ENCODE measurements at regions not wholly inside any gene's neighbourhood (a gene's known extent, or its start where the extent isn't known, plus 50 kb on each side); places are given as distances from the start of the nearest gene placed in this dataset.

- no peak overlapping the region for H3K4me3 ChIP-seq (ENCODE audit: low read length)
- TF ChIP-seq, protein P1, sequence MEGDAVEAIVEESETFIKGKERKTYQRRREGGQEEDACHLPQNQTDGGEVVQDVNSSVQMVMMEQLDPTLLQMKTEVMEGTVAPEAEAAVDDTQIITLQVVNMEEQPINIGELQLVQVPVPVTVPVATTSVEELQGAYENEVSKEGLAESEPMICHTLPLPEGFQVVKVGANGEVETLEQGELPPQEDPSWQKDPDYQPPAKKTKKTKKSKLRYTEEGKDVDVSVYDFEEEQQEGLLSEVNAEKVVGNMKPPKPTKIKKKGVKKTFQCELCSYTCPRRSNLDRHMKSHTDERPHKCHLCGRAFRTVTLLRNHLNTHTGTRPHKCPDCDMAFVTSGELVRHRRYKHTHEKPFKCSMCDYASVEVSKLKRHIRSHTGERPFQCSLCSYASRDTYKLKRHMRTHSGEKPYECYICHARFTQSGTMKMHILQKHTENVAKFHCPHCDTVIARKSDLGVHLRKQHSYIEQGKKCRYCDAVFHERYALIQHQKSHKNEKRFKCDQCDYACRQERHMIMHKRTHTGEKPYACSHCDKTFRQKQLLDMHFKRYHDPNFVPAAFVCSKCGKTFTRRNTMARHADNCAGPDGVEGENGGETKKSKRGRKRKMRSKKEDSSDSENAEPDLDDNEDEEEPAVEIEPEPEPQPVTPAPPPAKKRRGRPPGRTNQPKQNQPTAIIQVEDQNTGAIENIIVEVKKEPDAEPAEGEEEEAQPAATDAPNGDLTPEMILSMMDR (conservative IDR thresholded peaks at IDR 0.05; ENCODE audit: low read length): no peak
- no peak for DNase-seq (ENCODE audit: low read depth)
Observed at GRCh38 chr2:67079729-67080128, 317.4 kb upstream of the ETAA1 start.

- DNase-seq (ENCODE audit: low read depth): no peak
- TF ChIP-seq, protein P1 (conservative IDR thresholded peaks at IDR 0.05; ENCODE audit: low read length): no peak
- no peak overlapping the region for H3K4me3 ChIP-seq (ENCODE audit: low read length)
Observed at GRCh38 chr2:67082813-67083212, 314.3 kb upstream of the ETAA1 start.

DNA sequence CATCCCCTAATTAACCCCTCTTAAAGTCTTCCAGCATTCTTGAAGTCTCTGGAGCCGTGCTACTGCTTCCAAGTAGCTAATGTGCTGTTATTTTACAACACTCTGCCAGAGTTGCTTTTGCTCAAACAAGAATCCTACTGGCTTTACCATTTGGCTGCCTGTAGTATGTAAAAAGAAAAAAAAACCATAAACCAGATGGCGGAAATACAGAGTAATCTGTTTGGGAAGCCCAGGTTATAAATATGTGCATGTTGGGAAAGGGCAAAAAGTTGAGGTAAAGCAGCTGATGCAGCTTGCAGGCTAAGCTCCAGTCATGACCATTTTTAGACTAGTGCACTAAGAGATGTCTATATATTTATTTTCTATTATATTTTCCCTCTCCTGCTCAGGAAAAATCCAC lies 313.2 kb upstream of the ETAA1 start:
- TF ChIP-seq, protein P1 (conservative IDR thresholded peaks at IDR 0.05; ENCODE audit: low read length): no peak
- H3K4me3 ChIP-seq (ENCODE audit: low read length): no peak overlapping the region
- DNase-seq (ENCODE audit: low read depth): no peak

DNA sequence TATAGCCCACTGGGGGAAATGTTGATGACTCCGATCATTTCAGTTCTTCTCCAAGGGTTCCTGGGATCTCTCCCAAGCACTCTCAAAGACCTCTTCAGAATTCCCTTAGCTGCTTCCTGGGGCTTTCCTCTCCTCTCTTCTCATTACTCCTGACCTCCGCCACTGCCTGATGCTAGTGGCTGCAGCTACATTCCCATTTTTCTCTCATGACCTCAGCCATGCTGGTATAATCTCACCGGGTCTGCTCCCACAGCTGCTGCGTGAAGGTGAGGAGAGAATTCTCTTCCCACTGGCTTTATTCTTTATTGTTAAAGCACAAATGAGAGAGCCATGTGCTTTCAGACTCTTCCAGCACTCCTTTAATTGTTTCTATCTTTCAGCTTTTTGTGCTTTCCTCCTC lies 312.0 kb upstream of the ETAA1 start:
- TF ChIP-seq, protein P1 (conservative IDR thresholded peaks at IDR 0.05; ENCODE audit: low read length): no peak
- no peak overlapping the region for H3K4me3 ChIP-seq (ENCODE audit: low read length)
- DNase-seq (ENCODE audit: low read depth): no peak

GRCh38 chr2:67091681-67092080 lies 305.5 kb upstream of the ETAA1 start:
- TF ChIP-seq, protein P1 (conservative IDR thresholded peaks at IDR 0.05; ENCODE audit: low read length): no peak
- DNase-seq (ENCODE audit: low read depth): no peak
- H3K4me3 ChIP-seq (ENCODE audit: low read length): no peak overlapping the region

- TF ChIP-seq, protein P1 (conservative IDR thresholded peaks at IDR 0.05; ENCODE audit: low read length): no peak
- no peak overlapping the region for H3K4me3 ChIP-seq (ENCODE audit: low read length)
- DNase-seq (ENCODE audit: low read depth): no peak
Observed at GRCh38 chr2:67095121-67095520, 302.0 kb upstream of the ETAA1 start.

DNA sequence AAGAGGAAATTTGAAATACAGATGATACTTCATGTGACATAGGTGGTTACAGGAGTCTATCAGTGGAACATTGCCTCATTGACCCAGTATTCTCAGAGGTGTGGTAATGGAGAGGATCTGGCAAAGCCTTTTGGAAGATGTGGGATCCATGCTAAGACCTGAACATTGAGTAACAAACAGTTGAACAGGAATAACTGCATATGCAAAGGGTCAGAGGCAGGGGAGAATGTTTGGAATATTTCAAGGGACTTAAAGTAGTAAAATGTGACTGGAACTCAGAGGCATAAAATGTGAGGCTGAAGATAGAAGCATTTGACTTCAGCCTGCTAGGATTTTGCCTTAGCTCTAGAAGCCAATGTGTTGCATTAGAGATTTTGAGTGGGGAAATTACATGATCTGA lies 300.2 kb upstream of the ETAA1 start:
- TF ChIP-seq, protein P1 (conservative IDR thresholded peaks at IDR 0.05; ENCODE audit: low read length): no peak
- no peak overlapping the region for H3K4me3 ChIP-seq (ENCODE audit: low read length)
- DNase-seq (ENCODE audit: low read depth): no peak

Data from AG10803 (cell line).